Gastrocnemius medialis (tissue), 4 donors: ENCODE measurements at regions not wholly inside any gene's neighbourhood (a gene's known extent, or its start where the extent isn't known, plus 50 kb on each side); places are given as distances from the start of the nearest gene placed in this dataset.

ENCODE experiments used
- CTCF ChIP-seq, 5 experiments: fragments of 450-650 bp in 3 of 5; fragments of 200-600 bp in 2 of 5; sonication (generic) in 2 of 5; IDR thresholded peaks in 4 of 5; conservative IDR thresholded peaks in 1 of 5; 1 replicate in 4 of 5; 2 replicates in 1 of 5; pipeline ENCODE4 v1.5.1; 2016 to 2019; ENCODE audit warnings: antibody characterized with exemption in 5 of 5, mild to moderate bottlenecking in 3 of 5, moderate library complexity in 3 of 5
- POLR2A ChIP-seq, 2 donors: fragments of 450-650 bp; IDR thresholded peaks; one replicate each; pipeline ENCODE4 v1.6.1; 2017; ENCODE audit warnings: antibody characterized with exemption in 2 of 2, mild to moderate bottlenecking in 2 of 2, moderate library complexity in 2 of 2

GRCh38 chr15:24899367-24899766, 55.4 kb upstream of the SNRPN start:
- TF ChIP-seq CTCF (IDR thresholded peaks at IDR 0.05 in 4 of 5, conservative IDR thresholded peaks at IDR 0.05 in 1 of 5) (no peak), POLR2A (IDR thresholded peaks at IDR 0.05) (no peak)
